Ishikawa (cell line): ENCODE measurements at regions not wholly inside any gene's neighbourhood (a gene's known extent, or its start where the extent isn't known, plus 50 kb on each side); places are given as distances from the start of the nearest gene placed in this dataset.

ENCODE experiments used
- CEBPB ChIP-seq: IDR thresholded peaks from 2 replicates; pipeline ENCODE4 v1.6.1; 2012
- CREB1 ChIP-seq: IDR thresholded peaks from 2 replicates; pipeline ENCODE4 v1.6.1; 2012; ENCODE audit warnings: low read depth
- EGR1 ChIP-seq: IDR thresholded peaks from 2 replicates; pipeline ENCODE4 v1.6.1; 2012
- EP300 ChIP-seq: IDR thresholded peaks from 2 replicates; pipeline ENCODE4 v1.6.1; 2012; ENCODE audit warnings: borderline replicate concordance
- FOXM1 ChIP-seq: IDR thresholded peaks from 2 replicates; pipeline ENCODE4 v1.6.1; 2012; ENCODE audit warnings: low read depth, borderline replicate concordance
- NFIC ChIP-seq: IDR thresholded peaks from 2 replicates; pipeline ENCODE4 v1.6.1; 2012
- RAD21 ChIP-seq: IDR thresholded peaks from 2 replicates; pipeline ENCODE4 v1.6.1; 2012; ENCODE audit warnings: low read depth
- TAF1 ChIP-seq: IDR thresholded peaks from 2 replicates; pipeline ENCODE4 v1.6.1; 2012; ENCODE audit warnings: low read depth, mild to moderate bottlenecking
- TCF12 ChIP-seq: IDR thresholded peaks from 2 replicates; pipeline ENCODE4 v1.6.1; 2012; ENCODE audit warnings: low read depth
- TEAD4 ChIP-seq: IDR thresholded peaks from 2 replicates; pipeline ENCODE4 v1.6.1; 2012
- YY1 ChIP-seq: IDR thresholded peaks from 2 replicates; pipeline ENCODE4 v1.6.1; 2012; ENCODE audit warnings: low read depth
- ZBTB7A ChIP-seq: IDR thresholded peaks from 2 replicates; pipeline ENCODE4 v1.6.1; 2012; ENCODE audit warnings: low read depth
- TF ChIP-seq, protein P1 (sequence below): IDR thresholded peaks from 2 replicates; pipeline ENCODE4 v1.6.1; 2012
- TF ChIP-seq, protein P2 (sequence below): IDR thresholded peaks from 2 replicates; pipeline ENCODE4 v1.6.1; 2012; ENCODE audit warnings: low read depth, mild to moderate bottlenecking
- TF ChIP-seq, protein P3 (sequence below): IDR thresholded peaks from 2 replicates; pipeline ENCODE4 v1.6.1; 2012

- no peak for TF ChIP-seq EP300
- TF ChIP-seq RAD21, result no peak
- no peak for TF ChIP-seq TCF12
- TF ChIP-seq, protein P1, sequence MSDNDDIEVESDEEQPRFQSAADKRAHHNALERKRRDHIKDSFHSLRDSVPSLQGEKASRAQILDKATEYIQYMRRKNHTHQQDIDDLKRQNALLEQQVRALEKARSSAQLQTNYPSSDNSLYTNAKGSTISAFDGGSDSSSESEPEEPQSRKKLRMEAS, result no peak
- TF ChIP-seq NFIC, result no peak
- no peak for TF ChIP-seq ZBTB7A
- no peak for TF ChIP-seq TEAD4
- TF ChIP-seq, protein P2, sequence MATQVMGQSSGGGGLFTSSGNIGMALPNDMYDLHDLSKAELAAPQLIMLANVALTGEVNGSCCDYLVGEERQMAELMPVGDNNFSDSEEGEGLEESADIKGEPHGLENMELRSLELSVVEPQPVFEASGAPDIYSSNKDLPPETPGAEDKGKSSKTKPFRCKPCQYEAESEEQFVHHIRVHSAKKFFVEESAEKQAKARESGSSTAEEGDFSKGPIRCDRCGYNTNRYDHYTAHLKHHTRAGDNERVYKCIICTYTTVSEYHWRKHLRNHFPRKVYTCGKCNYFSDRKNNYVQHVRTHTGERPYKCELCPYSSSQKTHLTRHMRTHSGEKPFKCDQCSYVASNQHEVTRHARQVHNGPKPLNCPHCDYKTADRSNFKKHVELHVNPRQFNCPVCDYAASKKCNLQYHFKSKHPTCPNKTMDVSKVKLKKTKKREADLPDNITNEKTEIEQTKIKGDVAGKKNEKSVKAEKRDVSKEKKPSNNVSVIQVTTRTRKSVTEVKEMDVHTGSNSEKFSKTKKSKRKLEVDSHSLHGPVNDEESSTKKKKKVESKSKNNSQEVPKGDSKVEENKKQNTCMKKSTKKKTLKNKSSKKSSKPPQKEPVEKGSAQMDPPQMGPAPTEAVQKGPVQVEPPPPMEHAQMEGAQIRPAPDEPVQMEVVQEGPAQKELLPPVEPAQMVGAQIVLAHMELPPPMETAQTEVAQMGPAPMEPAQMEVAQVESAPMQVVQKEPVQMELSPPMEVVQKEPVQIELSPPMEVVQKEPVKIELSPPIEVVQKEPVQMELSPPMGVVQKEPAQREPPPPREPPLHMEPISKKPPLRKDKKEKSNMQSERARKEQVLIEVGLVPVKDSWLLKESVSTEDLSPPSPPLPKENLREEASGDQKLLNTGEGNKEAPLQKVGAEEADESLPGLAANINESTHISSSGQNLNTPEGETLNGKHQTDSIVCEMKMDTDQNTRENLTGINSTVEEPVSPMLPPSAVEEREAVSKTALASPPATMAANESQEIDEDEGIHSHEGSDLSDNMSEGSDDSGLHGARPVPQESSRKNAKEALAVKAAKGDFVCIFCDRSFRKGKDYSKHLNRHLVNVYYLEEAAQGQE, result no peak
- no peak for TF ChIP-seq EGR1
- TF ChIP-seq FOXM1, result no peak
- TF ChIP-seq YY1, result no peak
- TF ChIP-seq CEBPB, result no peak
- TF ChIP-seq, protein P3, sequence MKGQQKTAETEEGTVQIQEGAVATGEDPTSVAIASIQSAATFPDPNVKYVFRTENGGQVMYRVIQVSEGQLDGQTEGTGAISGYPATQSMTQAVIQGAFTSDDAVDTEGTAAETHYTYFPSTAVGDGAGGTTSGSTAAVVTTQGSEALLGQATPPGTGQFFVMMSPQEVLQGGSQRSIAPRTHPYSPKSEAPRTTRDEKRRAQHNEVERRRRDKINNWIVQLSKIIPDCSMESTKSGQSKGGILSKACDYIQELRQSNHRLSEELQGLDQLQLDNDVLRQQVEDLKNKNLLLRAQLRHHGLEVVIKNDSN, result no peak
- TF ChIP-seq CREB1, result no peak
- TF ChIP-seq TAF1, result no peak
Measured at GRCh38 chr10:31081937-31082840, 50.5 kb upstream of the ZNF438 start.

- TF ChIP-seq RAD21 (peak; percentile 68), ZBTB7A (no peak), EGR1 (no peak), TEAD4 (peak; percentile 53)
- TF ChIP-seq, protein P1, result peak; percentile 60; the same call in 1 of the 2 replicates
- TF ChIP-seq, protein P3, result peak; percentile 73
Measured at GRCh38 chr10:31083765-31084184, 52.1 kb upstream of the ZNF438 start.

- TF ChIP-seq, protein P3, result no peak
- TF ChIP-seq EP300 (no peak), EGR1 (no peak), NFIC (no peak), CEBPB (no peak)
Measured at GRCh38 chr10:31087011-31087410, 55.3 kb upstream of the ZNF438 start.

- no peak for TF ChIP-seq ZBTB7A
- TF ChIP-seq, protein P3, result no peak
- no peak for TF ChIP-seq RAD21
- no peak for TF ChIP-seq EP300
- TF ChIP-seq, protein P2, result no peak
- TF ChIP-seq TAF1, result no peak
- TF ChIP-seq, protein P1, result no peak
- TF ChIP-seq CEBPB, result no peak
- no peak for TF ChIP-seq YY1
- TF ChIP-seq TEAD4, result no peak
- no peak for TF ChIP-seq TCF12
- no peak for TF ChIP-seq EGR1
- TF ChIP-seq CREB1, result no peak
- TF ChIP-seq FOXM1, result no peak
- TF ChIP-seq NFIC, result no peak
Measured at GRCh38 chr10:31087851-31088250, 56.2 kb upstream of the ZNF438 start.
